ENCODE measurements at regions not wholly inside any gene's neighbourhood (a gene's known extent, or its start where the extent isn't known, plus 50 kb on each side); places are given as distances from the start of the nearest gene placed in this dataset.

DNA sequence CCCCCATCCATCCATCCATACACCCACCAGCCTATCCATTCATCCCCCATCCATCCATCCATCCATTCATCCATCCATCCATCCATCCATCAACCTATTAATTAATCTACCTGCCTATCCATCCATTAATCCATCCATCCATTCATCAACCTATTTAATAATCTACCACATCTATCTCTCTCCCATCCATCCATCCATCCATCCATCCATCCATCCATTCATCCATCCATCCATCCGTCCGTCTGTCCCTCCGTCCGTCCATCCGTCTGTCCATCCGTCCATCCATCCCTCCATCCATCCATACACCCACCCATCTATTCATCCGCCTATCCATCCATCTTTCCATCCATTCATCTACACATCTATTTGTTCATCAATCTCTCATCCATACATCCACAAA lies 205.3 kb downstream of the VRK1 start:
- Histone ChIP-seq H3K9me3 (no peaks in the 10 kb centered on the region), H3K4me3 (no peak overlapping the region), H3K36me3 (no peaks in the 10 kb centered on the region), H3K9ac (ENCODE audit: low read depth in 2 of 2, low read length in 2 of 2) (no peak overlapping the region), H3K27me3 (no peaks in the 10 kb centered on the region), H3K4me1 (no peaks in the 10 kb centered on the region), H3K27ac (no peak overlapping the region)
- no peak for DNase-seq
- TF ChIP-seq, protein P1, sequence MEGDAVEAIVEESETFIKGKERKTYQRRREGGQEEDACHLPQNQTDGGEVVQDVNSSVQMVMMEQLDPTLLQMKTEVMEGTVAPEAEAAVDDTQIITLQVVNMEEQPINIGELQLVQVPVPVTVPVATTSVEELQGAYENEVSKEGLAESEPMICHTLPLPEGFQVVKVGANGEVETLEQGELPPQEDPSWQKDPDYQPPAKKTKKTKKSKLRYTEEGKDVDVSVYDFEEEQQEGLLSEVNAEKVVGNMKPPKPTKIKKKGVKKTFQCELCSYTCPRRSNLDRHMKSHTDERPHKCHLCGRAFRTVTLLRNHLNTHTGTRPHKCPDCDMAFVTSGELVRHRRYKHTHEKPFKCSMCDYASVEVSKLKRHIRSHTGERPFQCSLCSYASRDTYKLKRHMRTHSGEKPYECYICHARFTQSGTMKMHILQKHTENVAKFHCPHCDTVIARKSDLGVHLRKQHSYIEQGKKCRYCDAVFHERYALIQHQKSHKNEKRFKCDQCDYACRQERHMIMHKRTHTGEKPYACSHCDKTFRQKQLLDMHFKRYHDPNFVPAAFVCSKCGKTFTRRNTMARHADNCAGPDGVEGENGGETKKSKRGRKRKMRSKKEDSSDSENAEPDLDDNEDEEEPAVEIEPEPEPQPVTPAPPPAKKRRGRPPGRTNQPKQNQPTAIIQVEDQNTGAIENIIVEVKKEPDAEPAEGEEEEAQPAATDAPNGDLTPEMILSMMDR (IDR thresholded peaks at IDR 0.05) = no peak
- intact Hi-C loops (cut with DNase I) = no loop called here

DNA sequence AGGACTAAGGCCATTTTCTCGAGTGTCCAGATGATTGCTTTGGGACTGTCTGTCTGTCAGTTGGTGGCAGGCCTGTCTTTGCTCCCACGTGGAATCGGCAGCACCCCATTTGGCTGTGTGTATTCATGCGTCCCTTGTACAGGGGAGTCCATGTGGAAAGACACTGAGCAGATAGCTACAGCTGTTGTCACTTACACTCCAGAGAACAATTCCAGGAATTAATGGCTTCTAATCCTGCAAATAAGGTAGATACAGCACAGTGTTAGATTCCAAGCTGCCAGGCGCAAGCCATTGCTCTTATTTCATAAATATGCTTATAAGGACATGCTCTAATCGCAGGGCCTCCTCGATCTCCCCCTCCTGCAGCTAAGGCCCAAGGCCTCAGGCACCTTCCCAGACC lies 208.8 kb downstream of the VRK1 start:
- H3K4me1 ChIP-seq = no peaks in the 10 kb centered on the region
- H3K9me3 ChIP-seq = no peaks in the 10 kb centered on the region
- TF ChIP-seq, protein P1 (IDR thresholded peaks at IDR 0.05) = no peak
- no peaks in the 10 kb centered on the region for H3K27me3 ChIP-seq
- no peak overlapping the region for H3K27ac ChIP-seq
- no peak for DNase-seq
- intact Hi-C loops (cut with DNase I) = no loop called here
- no peak overlapping the region for H3K4me3 ChIP-seq
- no peaks in the 10 kb centered on the region for H3K36me3 ChIP-seq
- no peak overlapping the region for H3K9ac ChIP-seq (ENCODE audit: low read depth in 2 of 2, low read length in 2 of 2)

DNA sequence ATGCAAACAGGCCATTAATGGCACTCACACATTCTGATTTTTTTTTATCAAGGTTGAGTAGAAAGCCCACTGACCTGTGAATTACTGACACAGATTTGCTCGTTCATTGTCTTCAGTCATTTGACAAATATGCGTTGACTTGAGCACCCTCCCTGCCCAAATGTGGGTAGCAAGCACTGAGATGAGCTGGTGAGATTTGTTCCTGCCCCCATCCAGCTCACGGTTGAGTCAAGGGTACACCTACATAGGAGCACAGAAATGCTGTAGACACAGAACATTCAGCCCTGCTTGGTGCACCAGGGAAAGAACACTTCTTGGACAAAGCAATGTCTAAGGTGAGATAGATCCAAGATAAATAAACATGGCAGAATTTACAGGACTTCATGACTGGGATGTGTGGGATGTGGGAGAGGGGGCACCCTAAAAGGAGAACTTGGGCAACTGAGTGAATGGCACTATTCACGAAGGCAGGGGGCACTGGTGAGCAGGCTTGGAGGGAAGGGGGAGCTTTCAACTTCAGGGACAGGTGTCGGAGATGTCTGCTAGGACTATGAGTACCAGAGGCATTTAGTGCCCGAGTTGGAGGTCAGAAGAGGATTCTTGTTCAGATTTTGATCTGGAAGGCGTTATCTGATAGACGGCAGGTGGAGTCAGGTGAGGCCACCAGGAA lies 213.4 kb downstream of the VRK1 start:
- no peak for DNase-seq
- Histone ChIP-seq H3K4me3 (no peak overlapping the region), H3K36me3 (no peaks in the 10 kb centered on the region), H3K27me3 (no peaks in the 10 kb centered on the region), H3K27ac (no peak overlapping the region), H3K4me1 (no peaks in the 10 kb centered on the region), H3K9me3 (no peaks in the 10 kb centered on the region), H3K9ac (ENCODE audit: low read depth in 2 of 2, low read length in 2 of 2) (no peak overlapping the region)
- TF ChIP-seq, protein P1 (IDR thresholded peaks at IDR 0.05) = no peak
- intact Hi-C loops (cut with DNase I) = no loop called here

DNA sequence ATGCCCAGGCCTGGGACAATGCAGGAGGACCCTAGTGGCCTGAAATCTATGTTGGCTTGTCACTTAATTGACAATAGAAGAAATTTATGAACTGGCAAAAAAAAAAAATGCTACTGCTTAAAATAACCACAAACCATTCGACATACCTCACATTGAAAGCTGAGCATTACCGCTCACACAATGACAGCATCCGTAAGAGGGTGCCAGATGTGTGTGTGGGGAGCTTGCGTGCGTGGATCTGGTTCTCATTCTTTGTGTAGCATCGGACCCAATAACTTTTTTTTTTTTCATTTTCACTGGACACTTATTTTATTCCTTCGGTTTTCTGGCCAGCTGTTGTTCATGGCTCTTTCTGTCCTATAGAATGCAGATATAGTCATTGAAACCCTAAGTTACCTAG lies 216.7 kb downstream of the VRK1 start:
- H3K9ac ChIP-seq (ENCODE audit: low read depth in 2 of 2, low read length in 2 of 2) = no peak overlapping the region
- no peaks in the 10 kb centered on the region for H3K4me1 ChIP-seq
- no peaks in the 10 kb centered on the region for H3K9me3 ChIP-seq
- no peak overlapping the region for H3K27ac ChIP-seq
- TF ChIP-seq, protein P1 (IDR thresholded peaks at IDR 0.05) = no peak
- intact Hi-C loops (cut with DNase I) = no loop called here
- no peaks in the 10 kb centered on the region for H3K27me3 ChIP-seq
- no peak for DNase-seq
- no peaks in the 10 kb centered on the region for H3K36me3 ChIP-seq
- no peak overlapping the region for H3K4me3 ChIP-seq

DNA sequence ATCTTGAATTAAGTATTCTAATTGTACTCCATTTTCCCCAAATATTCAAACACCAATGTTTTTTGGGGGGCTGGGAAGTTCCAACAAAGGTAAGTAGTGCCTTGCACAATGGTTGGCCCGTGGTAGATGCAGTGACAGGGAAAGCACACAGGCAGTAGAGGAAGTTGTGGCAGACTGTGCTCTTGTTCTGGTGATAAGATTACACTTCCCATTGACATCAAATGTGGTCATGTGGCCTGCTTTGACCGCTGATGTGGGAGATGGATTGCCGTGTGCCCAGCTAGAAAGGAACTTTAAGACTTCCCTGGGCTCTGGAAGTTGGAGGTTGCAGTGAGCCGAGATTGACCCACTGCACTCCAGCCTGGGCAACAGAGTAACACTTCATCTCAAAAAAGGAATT lies 223.8 kb downstream of the VRK1 start:
- Histone ChIP-seq H3K4me3 (no peak overlapping the region), H3K27ac (no peak overlapping the region), H3K9me3 (no peaks in the 10 kb centered on the region), H3K9ac (ENCODE audit: low read depth in 2 of 2, low read length in 2 of 2) (no peak overlapping the region), H3K4me1 (no peaks in the 10 kb centered on the region), H3K36me3 (no peaks in the 10 kb centered on the region), H3K27me3 (no peaks in the 10 kb centered on the region)
- DNase-seq = no peak
- intact Hi-C loops (cut with DNase I) = no loop called here
- TF ChIP-seq, protein P1 (IDR thresholded peaks at IDR 0.05) = no peak

Measured in colonic mucosa (tissue), 4 donors.